Mesothelial cell of epicardium (in vitro differentiated cells): ENCODE measurements at regions not wholly inside any gene's neighbourhood (a gene's known extent, or its start where the extent isn't known, plus 50 kb on each side); places are given as distances from the start of the nearest gene placed in this dataset.

Source experiments
- DNase-seq, 2 experiments: peaks; one replicate each; pipeline ENCODE4 v3.0.0; 2021; ENCODE audit warnings: low spot score in 2 of 2; ENCODE audit not compliant: unreplicated experiment in 2 of 2
- H3K27ac Mint-ChIP-seq: 2 replicates; pipeline ENCODE4 v1.8.0; 2021; ENCODE audit warnings: mixed read lengths
- H3K27me3 Mint-ChIP-seq: 2 replicates; pipeline ENCODE4 v1.8.0; 2021; ENCODE audit warnings: low read depth, mixed read lengths
- H3K36me3 Mint-ChIP-seq: 2 replicates; pipeline ENCODE4 v1.8.0; 2021; ENCODE audit warnings: mixed read lengths
- H3K4me1 Mint-ChIP-seq: 2 replicates; pipeline ENCODE4 v1.8.0; 2021; ENCODE audit warnings: mixed read lengths
- H3K4me3 Mint-ChIP-seq: 2 replicates; pipeline ENCODE4 v1.8.0; 2021; ENCODE audit warnings: mild to moderate bottlenecking, moderate library complexity, mixed read lengths
- H3K9me3 Mint-ChIP-seq: 2 replicates; pipeline ENCODE4 v1.8.0; 2021; ENCODE audit warnings: mixed read lengths
- TF ChIP-seq, protein P1 (sequence below): fragments of 200-600 bp; sonication (generic); IDR thresholded peaks from one replicate; pipeline ENCODE4 v1.5.0; 2021; ENCODE audit warnings: antibody characterized with exemption; ENCODE audit not compliant: unreplicated experiment

- Mint-ChIP-seq H3K4me1 (no peaks in the 10 kb centered on the region), H3K9me3 (peaks cover 3% of the 10 kb centered on the region), H3K4me3 (no peak overlapping the region), H3K27me3 (no peaks in the 10 kb centered on the region), H3K36me3 (no peaks in the 10 kb centered on the region), H3K27ac (no peak overlapping the region)
- TF ChIP-seq, protein P1, sequence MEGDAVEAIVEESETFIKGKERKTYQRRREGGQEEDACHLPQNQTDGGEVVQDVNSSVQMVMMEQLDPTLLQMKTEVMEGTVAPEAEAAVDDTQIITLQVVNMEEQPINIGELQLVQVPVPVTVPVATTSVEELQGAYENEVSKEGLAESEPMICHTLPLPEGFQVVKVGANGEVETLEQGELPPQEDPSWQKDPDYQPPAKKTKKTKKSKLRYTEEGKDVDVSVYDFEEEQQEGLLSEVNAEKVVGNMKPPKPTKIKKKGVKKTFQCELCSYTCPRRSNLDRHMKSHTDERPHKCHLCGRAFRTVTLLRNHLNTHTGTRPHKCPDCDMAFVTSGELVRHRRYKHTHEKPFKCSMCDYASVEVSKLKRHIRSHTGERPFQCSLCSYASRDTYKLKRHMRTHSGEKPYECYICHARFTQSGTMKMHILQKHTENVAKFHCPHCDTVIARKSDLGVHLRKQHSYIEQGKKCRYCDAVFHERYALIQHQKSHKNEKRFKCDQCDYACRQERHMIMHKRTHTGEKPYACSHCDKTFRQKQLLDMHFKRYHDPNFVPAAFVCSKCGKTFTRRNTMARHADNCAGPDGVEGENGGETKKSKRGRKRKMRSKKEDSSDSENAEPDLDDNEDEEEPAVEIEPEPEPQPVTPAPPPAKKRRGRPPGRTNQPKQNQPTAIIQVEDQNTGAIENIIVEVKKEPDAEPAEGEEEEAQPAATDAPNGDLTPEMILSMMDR: no peak
- DNase-seq: no peak
Measured at GRCh38 chr13:64928696-64929499, 2301.2 kb downstream of the PCDH9 start.

- H3K27me3 Mint-ChIP-seq: no peaks in the 10 kb centered on the region
- DNase-seq: no peak
- no peak overlapping the region for H3K4me3 Mint-ChIP-seq
- no peaks in the 10 kb centered on the region for H3K4me1 Mint-ChIP-seq
- no peaks in the 10 kb centered on the region for H3K36me3 Mint-ChIP-seq
- H3K9me3 Mint-ChIP-seq: peaks cover 3% of the 10 kb centered on the region
- TF ChIP-seq, protein P1: no peak
- no peak overlapping the region for H3K27ac Mint-ChIP-seq
Measured at GRCh38 chr13:64925727-64926126, 2304.4 kb downstream of the PCDH9 start.

- no peak overlapping the region for H3K4me3 Mint-ChIP-seq
- peak in 1 of 2 experiments; percentile 47 for DNase-seq
- peaks cover 3% of the 10 kb centered on the region for H3K9me3 Mint-ChIP-seq
Measured at GRCh38 chr13:64925284-64925683, 2304.9 kb downstream of the PCDH9 start.

GRCh38 chr13:64924401-64924800, 2305.7 kb downstream of the PCDH9 start:
- Mint-ChIP-seq H3K4me1 (no peaks in the 10 kb centered on the region), H3K4me3 (no peak overlapping the region), H3K9me3 (peaks cover 3% of the 10 kb centered on the region), H3K36me3 (no peaks in the 10 kb centered on the region), H3K27ac (no peak overlapping the region), H3K27me3 (no peaks in the 10 kb centered on the region)
- TF ChIP-seq, protein P1: no peak
- DNase-seq: no peak

More at GRCh38 chr13:64925284-64925683, 2304.9 kb downstream of the PCDH9 start:
- H3K36me3 Mint-ChIP-seq: no peaks in the 10 kb centered on the region
- no peaks in the 10 kb centered on the region for H3K27me3 Mint-ChIP-seq
- H3K4me1 Mint-ChIP-seq: no peaks in the 10 kb centered on the region
- TF ChIP-seq, protein P1: no peak
- no peak overlapping the region for H3K27ac Mint-ChIP-seq

- peaks cover 14% of the 10 kb centered on the region for H3K9me3 Mint-ChIP-seq
- no peak overlapping the region for H3K4me3 Mint-ChIP-seq
- H3K27me3 Mint-ChIP-seq: no peaks in the 10 kb centered on the region
- H3K4me1 Mint-ChIP-seq: no peaks in the 10 kb centered on the region
- H3K36me3 Mint-ChIP-seq: peaks cover 3% of the 10 kb centered on the region
- TF ChIP-seq, protein P1: no peak
- no peak overlapping the region for H3K27ac Mint-ChIP-seq
- DNase-seq: no peak
Measured at GRCh38 chr13:64917566-64917965, 2312.6 kb downstream of the PCDH9 start.
